ENCODE measurements at regions not wholly inside any gene's neighbourhood (a gene's known extent, or its start where the extent isn't known, plus 50 kb on each side); places are given as distances from the start of the nearest gene placed in this dataset.

GRCh38 chr10:89115876-89116627, 91.1 kb downstream of the CH25H start:
- no peak for DNase-seq
- no peak for TF ChIP-seq GATA1 (IDR thresholded peaks at IDR 0.05; ENCODE audit: low read depth, low read length)
- TF ChIP-seq POLR2A (IDR thresholded peaks at IDR 0.05; ENCODE audit: low read length) = no peak

GRCh38 chr10:89114846-89115625, 92.1 kb downstream of the CH25H start:
- TF ChIP-seq POLR2A (IDR thresholded peaks at IDR 0.05; ENCODE audit: low read length) = no peak
- no peak for TF ChIP-seq GATA1 (IDR thresholded peaks at IDR 0.05; ENCODE audit: low read depth, low read length)
- DNase-seq = no peak

GRCh38 chr10:89102735-89103134, 104.4 kb downstream of the CH25H start:
- TF ChIP-seq GATA1 (IDR thresholded peaks at IDR 0.05; ENCODE audit: low read depth, low read length) = no peak
- TF ChIP-seq POLR2A (IDR thresholded peaks at IDR 0.05; ENCODE audit: low read length) = no peak

GRCh38 chr10:89101943-89102342, 105.2 kb downstream of the CH25H start:
- no peak for DNase-seq
- TF ChIP-seq POLR2A (IDR thresholded peaks at IDR 0.05; ENCODE audit: low read length) (no peak), GATA1 (IDR thresholded peaks at IDR 0.05; ENCODE audit: low read depth, low read length) (no peak)

More at GRCh38 chr10:89102735-89103134, 104.4 kb downstream of the CH25H start:
- no peak for DNase-seq

GRCh38 chr10:89100680-89101079, 106.4 kb downstream of the CH25H start:
- TF ChIP-seq GATA1 (IDR thresholded peaks at IDR 0.05; ENCODE audit: low read depth, low read length) (no peak), POLR2A (IDR thresholded peaks at IDR 0.05; ENCODE audit: low read length) (no peak)
- DNase-seq = no peak

- no peak for DNase-seq
- TF ChIP-seq GATA1 (IDR thresholded peaks at IDR 0.05; ENCODE audit: low read depth, low read length) (no peak), POLR2A (IDR thresholded peaks at IDR 0.05; ENCODE audit: low read length) (no peak)
Measured at GRCh38 chr10:89097226-89097625, 106.6 kb downstream of the FAS start.

GRCh38 chr10:89095701-89096391, 105.2 kb downstream of the FAS start:
- no peak for DNase-seq
- TF ChIP-seq GATA1 (IDR thresholded peaks at IDR 0.05; ENCODE audit: low read depth, low read length) (no peak), POLR2A (IDR thresholded peaks at IDR 0.05; ENCODE audit: low read length) (no peak)

GRCh38 chr10:89093728-89094127, 103.1 kb downstream of the FAS start:
- TF ChIP-seq GATA1 (IDR thresholded peaks at IDR 0.05; ENCODE audit: low read depth, low read length) (no peak), POLR2A (IDR thresholded peaks at IDR 0.05; ENCODE audit: low read length) (no peak)
- DNase-seq = no peak

GRCh38 chr10:89092981-89093380, 102.4 kb downstream of the FAS start:
- no peak for DNase-seq
- TF ChIP-seq GATA1 (IDR thresholded peaks at IDR 0.05; ENCODE audit: low read depth, low read length) (no peak), POLR2A (IDR thresholded peaks at IDR 0.05; ENCODE audit: low read length) (no peak)

- DNase-seq = no peak
- TF ChIP-seq GATA1 (IDR thresholded peaks at IDR 0.05; ENCODE audit: low read depth, low read length) = no peak
- no peak for TF ChIP-seq POLR2A (IDR thresholded peaks at IDR 0.05; ENCODE audit: low read length)
Measured at GRCh38 chr10:89092439-89092838, 101.8 kb downstream of the FAS start.

GRCh38 chr10:89091496-89091895, 100.9 kb downstream of the FAS start:
- DNase-seq = no peak
- TF ChIP-seq POLR2A (IDR thresholded peaks at IDR 0.05; ENCODE audit: low read length) (no peak), GATA1 (IDR thresholded peaks at IDR 0.05; ENCODE audit: low read depth, low read length) (no peak)

GRCh38 chr10:89090756-89091445, 100.3 kb downstream of the FAS start:
- no peak for DNase-seq
- no peak for TF ChIP-seq POLR2A (IDR thresholded peaks at IDR 0.05; ENCODE audit: low read length)
- no peak for TF ChIP-seq GATA1 (IDR thresholded peaks at IDR 0.05; ENCODE audit: low read depth, low read length)

- TF ChIP-seq GATA1 (IDR thresholded peaks at IDR 0.05; ENCODE audit: low read depth, low read length) (no peak), POLR2A (IDR thresholded peaks at IDR 0.05; ENCODE audit: low read length) (no peak)
- DNase-seq = peak; percentile 16 to 68
Measured at GRCh38 chr10:89086801-89087521, 96.4 kb downstream of the FAS start.

Measured in erythroblast (primary cell).